OCI-LY7 (cell line): ENCODE measurements at regions not wholly inside any gene's neighbourhood (a gene's known extent, or its start where the extent isn't known, plus 50 kb on each side); places are given as distances from the start of the nearest gene placed in this dataset.

Experiments
- BruUV-seq: library from RNA; stranded (reverse); fragments of 400-500 nt; replicated peaks from 2 replicates; lab custom pipeline; 2021; lab: Mats Ljungman, UMichigan
- CTCF ChIA-PET: fragments of 300-600 bp; sonication (Branson Sonifier 250); formaldehyde crosslinking; loops from one replicate; lab custom pipeline; 2022; ENCODE audit warnings: antibody characterized with exemption; ENCODE audit not compliant: unreplicated experiment; lab: Charles Lee
- POLR2A ChIA-PET: fragments of 300-600 bp; sonication (Branson Sonifier 250); formaldehyde crosslinking; loops from one replicate; lab custom pipeline; 2022; ENCODE audit warnings: antibody characterized with exemption; lab: Charles Lee
- DNase-seq: peaks from one replicate; pipeline ENCODE4 v3.0.0-alpha.2; 2015; ENCODE audit warnings: low spot score
- H2AFZ ChIP-seq: fragments of 200-600 bp; sonication (generic), shearing (Covaris generic); 2 replicates; pipeline ENCODE4 v1.6.1; 2014; ENCODE audit warnings: mild to moderate bottlenecking, antibody characterized with exemption, low read length, moderate library complexity
- H3K27ac ChIP-seq: fragments of 200-600 bp; sonication (generic); 2 replicates; pipeline ENCODE4 v1.5.1; 2014; ENCODE audit warnings: mixed run types, low read depth, mild to moderate bottlenecking, moderate library complexity, low read length, inconsistent platforms; ENCODE audit not compliant: poor library complexity, severe bottlenecking
- H3K36me3 ChIP-seq: fragments of 200-600 bp; sonication (generic); 2 replicates; pipeline ENCODE4 v1.6.1; 2014; ENCODE audit warnings: mild to moderate bottlenecking, antibody characterized with exemption, low read length, moderate library complexity, mixed read lengths; ENCODE audit not compliant: insufficient read depth
- H3K4me1 ChIP-seq: fragments of 200-600 bp; sonication (generic); 2 replicates; pipeline ENCODE4 v1.5.1; 2014; ENCODE audit warnings: mild to moderate bottlenecking, low read length; ENCODE audit not compliant: insufficient read depth, poor library complexity, severe bottlenecking
- H3K4me2 ChIP-seq: fragments of 200-600 bp; sonication (generic); 2 replicates; pipeline ENCODE4 v1.6.1; 2014; ENCODE audit warnings: mild to moderate bottlenecking, low read length
- H3K4me3 ChIP-seq: fragments of 200-600 bp; sonication (generic); 2 replicates; pipeline ENCODE4 v1.5.1; 2014; ENCODE audit warnings: mild to moderate bottlenecking, low read depth, low read length; ENCODE audit not compliant: poor library complexity, severe bottlenecking
- H3K79me2 ChIP-seq: fragments of 200-600 bp; sonication (generic); 2 replicates; pipeline ENCODE4 v1.6.1; 2016; ENCODE audit warnings: low read depth, mild to moderate bottlenecking, low read length, moderate library complexity, mixed read lengths; ENCODE audit not compliant: insufficient read depth
- H3K9me2 ChIP-seq: fragments of 200-600 bp; sonication (generic); 2 replicates; pipeline ENCODE4 v1.6.1; 2016; ENCODE audit warnings: mild to moderate bottlenecking, low read length, mixed read lengths; ENCODE audit not compliant: insufficient read depth
- H3K9me3 ChIP-seq: fragments of 200-600 bp; sonication (generic); 2 replicates; pipeline ENCODE4 v1.6.1; 2014; ENCODE audit warnings: mild to moderate bottlenecking, mixed run types, low read length, mixed read lengths
- H4K20me1 ChIP-seq: fragments of 200-600 bp; sonication (generic); 2 replicates; pipeline ENCODE4 v1.6.1; 2014; ENCODE audit warnings: mild to moderate bottlenecking, antibody characterized with exemption, low read length, moderate library complexity, mixed read lengths; ENCODE audit not compliant: insufficient read depth
- EZH2phosphoT487 ChIP-seq: fragments of 200-600 bp; sonication (generic); IDR thresholded peaks from 2 replicates; pipeline ENCODE4 v1.6.1; 2018; ENCODE audit warnings: low read depth, borderline replicate concordance, mild to moderate bottlenecking, mixed run types, antibody characterized with exemption, low read length, moderate library complexity, mixed read lengths
- intact Hi-C: fragments of 100-400 bp; cut with micrococcal nuclease; formaldehyde crosslinking; loops from one replicate; pipeline ENCODE4 v1.10.0; 2022; ENCODE audit not compliant: unreplicated experiment
- TF ChIP-seq, protein P1 (sequence below): fragments of 200-600 bp; sonication (generic); conservative IDR thresholded peaks from 2 replicates; pipeline ENCODE4 v1.5.1; 2014; ENCODE audit warnings: mild to moderate bottlenecking, antibody characterized with exemption, low read length, moderate library complexity, mixed read lengths

GRCh38 chr10:59068581-59069191 lies 107.8 kb upstream of the PHYHIPL start:
- BruUV-seq, result no TSS peak
- Histone ChIP-seq H3K9me3 (no peaks in the 10 kb centered on the region), H3K79me2 (no peaks in the 10 kb centered on the region), H3K9me2 (no peaks in the 10 kb centered on the region), H3K36me3 (no peaks in the 10 kb centered on the region), H3K27ac (no peak overlapping the region), H2AFZ (no peak overlapping the region), H3K4me1 (no peaks in the 10 kb centered on the region), H4K20me1 (no peaks in the 10 kb centered on the region), H3K4me3 (no peak overlapping the region), H3K4me2 (no peak overlapping the region)
- POLR2A ChIA-PET, result interaction anchor here (0.6 kb wide), 1 partner anchor 232 kb away, joined by 3 read pairs; no protein-coding TSS in a partner anchor
- CTCF ChIA-PET, result no interaction called here
- no peak for DNase-seq
- intact Hi-C loops, result no loop called here
- TF ChIP-seq, protein P1, sequence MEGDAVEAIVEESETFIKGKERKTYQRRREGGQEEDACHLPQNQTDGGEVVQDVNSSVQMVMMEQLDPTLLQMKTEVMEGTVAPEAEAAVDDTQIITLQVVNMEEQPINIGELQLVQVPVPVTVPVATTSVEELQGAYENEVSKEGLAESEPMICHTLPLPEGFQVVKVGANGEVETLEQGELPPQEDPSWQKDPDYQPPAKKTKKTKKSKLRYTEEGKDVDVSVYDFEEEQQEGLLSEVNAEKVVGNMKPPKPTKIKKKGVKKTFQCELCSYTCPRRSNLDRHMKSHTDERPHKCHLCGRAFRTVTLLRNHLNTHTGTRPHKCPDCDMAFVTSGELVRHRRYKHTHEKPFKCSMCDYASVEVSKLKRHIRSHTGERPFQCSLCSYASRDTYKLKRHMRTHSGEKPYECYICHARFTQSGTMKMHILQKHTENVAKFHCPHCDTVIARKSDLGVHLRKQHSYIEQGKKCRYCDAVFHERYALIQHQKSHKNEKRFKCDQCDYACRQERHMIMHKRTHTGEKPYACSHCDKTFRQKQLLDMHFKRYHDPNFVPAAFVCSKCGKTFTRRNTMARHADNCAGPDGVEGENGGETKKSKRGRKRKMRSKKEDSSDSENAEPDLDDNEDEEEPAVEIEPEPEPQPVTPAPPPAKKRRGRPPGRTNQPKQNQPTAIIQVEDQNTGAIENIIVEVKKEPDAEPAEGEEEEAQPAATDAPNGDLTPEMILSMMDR, result no peak
- no peak for TF ChIP-seq EZH2phosphoT487

DNA sequence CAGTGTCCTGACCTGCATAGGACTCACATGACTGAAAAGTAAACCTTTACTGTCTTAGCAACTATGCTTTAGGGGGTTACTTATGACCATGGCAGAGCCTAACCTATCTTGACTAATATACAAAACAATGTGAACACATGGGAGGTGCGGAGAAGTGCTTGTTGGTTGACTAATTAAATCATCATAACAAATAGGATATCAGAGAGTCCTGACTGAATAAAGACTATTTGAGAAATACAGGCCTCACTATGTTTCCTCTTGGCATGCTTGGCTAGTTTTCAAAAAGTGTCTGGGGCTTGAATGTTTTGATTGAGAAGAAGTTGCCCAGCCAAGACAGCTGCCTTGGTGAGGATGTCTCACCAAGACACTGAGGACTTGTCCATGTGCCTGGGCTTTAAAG lies 104.4 kb upstream of the PHYHIPL start:
- Histone ChIP-seq H3K4me3 (no peak overlapping the region), H3K9me2 (no peaks in the 10 kb centered on the region), H3K27ac (no peak overlapping the region), H3K36me3 (no peaks in the 10 kb centered on the region), H2AFZ (no peak overlapping the region), H3K4me2 (no peak overlapping the region), H3K4me1 (no peaks in the 10 kb centered on the region), H3K9me3 (no peaks in the 10 kb centered on the region), H3K79me2 (no peaks in the 10 kb centered on the region), H4K20me1 (no peaks in the 10 kb centered on the region)
- DNase-seq, result no peak
- TF ChIP-seq, protein P1, result no peak
- no peak for TF ChIP-seq EZH2phosphoT487
- POLR2A ChIA-PET, result interaction anchor here (0.9 kb wide), 1 partner anchor 21 kb away, joined by 3 read pairs; no protein-coding TSS in a partner anchor
- intact Hi-C loops, result no loop called here
- BruUV-seq, result no TSS peak
- CTCF ChIA-PET, result no interaction called here

GRCh38 chr10:59073456-59074053 lies 102.9 kb upstream of the PHYHIPL start:
- Histone ChIP-seq H3K4me2 (no peak overlapping the region), H3K9me3 (no peaks in the 10 kb centered on the region), H3K9me2 (no peaks in the 10 kb centered on the region), H3K4me1 (no peaks in the 10 kb centered on the region), H3K36me3 (no peaks in the 10 kb centered on the region), H3K4me3 (no peak overlapping the region), H2AFZ (no peak overlapping the region), H4K20me1 (no peaks in the 10 kb centered on the region), H3K79me2 (no peaks in the 10 kb centered on the region), H3K27ac (no peak overlapping the region)
- ChIA-PET POLR2A (no interaction called here), CTCF (no interaction called here)
- TF ChIP-seq EZH2phosphoT487, result no peak
- TF ChIP-seq, protein P1, result no peak
- BruUV-seq, result no TSS peak
- no peak for DNase-seq
- intact Hi-C loops, result no loop called here
